Umbilical cord (tissue), 1 donor: ENCODE measurements at regions not wholly inside any gene's neighbourhood (a gene's known extent, or its start where the extent isn't known, plus 50 kb on each side); places are given as distances from the start of the nearest gene placed in this dataset.
A peak's percentile ranks its signal among the peaks of the same experiment; 100 is the strongest.
"Not testable (repeated sequence)": the region's sequence is repeated elsewhere in the genome, so short reads cannot be mapped to it uniquely, and the experiment has no call there.

Experiments used
- DNase-seq: peaks from one replicate; pipeline ENCODE4 v3.0.0-alpha.2; 2015; ENCODE audit warnings: low spot score

GRCh38 chrX:140342410-140342809 is 162.5 kb downstream of the SOX3 start:
- DNase-seq = no peak

GRCh38 chrX:140337263-140337662 is 167.6 kb downstream of the SOX3 start:
- DNase-seq = no peak

GRCh38 chrX:140318296-140318695 is 186.6 kb downstream of the SOX3 start:
- no peak for DNase-seq

GRCh38 chrX:140317462-140317861 is 187.4 kb downstream of the SOX3 start:
- no peak for DNase-seq

- no peak for DNase-seq
These were observed 205.7 kb downstream of the SOX3 start for GRCh38 chrX:140298960-140299825.

GRCh38 chrX:140297273-140297672 is 207.6 kb downstream of the SOX3 start:
- no peak for DNase-seq

GRCh38 chrX:140292961-140293360 is 211.9 kb downstream of the SOX3 start:
- DNase-seq = no peak

- DNase-seq = no peak
These were observed 212.7 kb downstream of the SOX3 start for GRCh38 chrX:140292188-140292587.

- DNase-seq = no peak
These were observed 229.9 kb downstream of the SOX3 start for GRCh38 chrX:140274811-140275525.

GRCh38 chrX:140273921-140274320 is 230.9 kb downstream of the SOX3 start:
- no peak for DNase-seq

GRCh38 chrX:140250391-140250790 is 254.5 kb downstream of the SOX3 start:
- DNase-seq = no peak

GRCh38 chrX:140249088-140249487 is 255.8 kb downstream of the SOX3 start:
- DNase-seq = no peak

- no peak for DNase-seq
These were observed 263.9 kb upstream of the CXorf66 start for GRCh38 chrX:140229191-140229590.

GRCh38 chrX:140226037-140226436 is 260.7 kb upstream of the CXorf66 start:
- not testable (repeated sequence) for DNase-seq

GRCh38 chrX:140215894-140216293 is 250.6 kb upstream of the CXorf66 start:
- DNase-seq = not testable (repeated sequence)

- not testable (repeated sequence) for DNase-seq
These were observed 249.2 kb upstream of the CXorf66 start for GRCh38 chrX:140214518-140214917.

GRCh38 chrX:140206657-140207056 is 241.3 kb upstream of the CXorf66 start:
- no peak for DNase-seq

- DNase-seq = no peak
These were observed 225.3 kb upstream of the CXorf66 start for GRCh38 chrX:140190441-140191108.

GRCh38 chrX:140180585-140180984 is 215.3 kb upstream of the CXorf66 start:
- no peak for DNase-seq

GRCh38 chrX:140177821-140178220 is 212.5 kb upstream of the CXorf66 start:
- no peak for DNase-seq

- no peak for DNase-seq
These were observed 207.1 kb upstream of the CXorf66 start for GRCh38 chrX:140172401-140172800.

GRCh38 chrX:140167551-140167950 is 202.2 kb upstream of the CXorf66 start:
- DNase-seq = peak; percentile 81
